Upper lobe of left lung (tissue), 6 donors: ENCODE measurements at regions not wholly inside any gene's neighbourhood (a gene's known extent, or its start where the extent isn't known, plus 50 kb on each side); places are given as distances from the start of the nearest gene placed in this dataset.

Experiments
- ATAC-seq, 2 donors: fragments of 200-7000 bp; cut with Tn5 transposase; one replicate each; pipeline ENCODE4 v1.9.1; 2022; ENCODE audit warnings: mild to moderate bottlenecking in 2 of 2, moderate library complexity in 2 of 2; ENCODE audit not compliant: low FRiP score in 2 of 2
- DNase-seq, 2 donors: peaks; one replicate each; pipeline ENCODE4 v3.0.0-alpha.2; 2019 to 2020
- H3K27ac ChIP-seq, 4 donors: fragments of 200-600 bp; sonication (generic); one replicate each; pipeline ENCODE4 v1.5.1; 2016 to 2019
- H3K27me3 ChIP-seq, 4 donors: fragments of 200-600 bp; sonication (generic); one replicate each; pipeline ENCODE4 v1.5.1; 2017 to 2019
- H3K36me3 ChIP-seq, 4 donors: fragments of 200-600 bp; sonication (generic); one replicate each; pipeline ENCODE4 v1.5.1; 2016 to 2019
- H3K4me1 ChIP-seq, 4 donors: fragments of 200-600 bp; sonication (generic); one replicate each; pipeline ENCODE4 v1.5.1; 2018 to 2019
- H3K4me3 ChIP-seq, 4 donors: fragments of 200-600 bp; sonication (generic); one replicate each; pipeline ENCODE4 v1.5.1; 2017 to 2019; ENCODE audit warnings: mild to moderate bottlenecking in 2 of 4, moderate library complexity in 1 of 4
- H3K9me3 ChIP-seq, 4 donors: fragments of 200-600 bp; sonication (generic); one replicate each; pipeline ENCODE4 v1.5.1; 2018 to 2019
- CTCF ChIP-seq, 6 experiments: fragments of 450-650 bp in 4 of 6; fragments of 200-600 bp in 2 of 6; sonication (generic) in 2 of 6; IDR thresholded peaks; one replicate each; pipeline ENCODE4 v1.5.1; 2016 to 2019; ENCODE audit warnings: antibody characterized with exemption in 6 of 6
- EP300 ChIP-seq, 4 donors: sonication (generic); formaldehyde crosslinking; IDR thresholded peaks; one replicate each; pipeline ENCODE4 v1.5.1; 2017; ENCODE audit warnings: antibody characterized with exemption in 4 of 4, control low read depth in 2 of 4
- POLR2A ChIP-seq, 4 donors: fragments of 450-650 bp; IDR thresholded peaks; one replicate each; pipeline ENCODE4 v1.5.1; 2016 to 2017; ENCODE audit warnings: antibody characterized with exemption in 4 of 4, mild to moderate bottlenecking in 2 of 4
- POLR2AphosphoS5 ChIP-seq, 2 donors: sonication (generic); formaldehyde crosslinking; IDR thresholded peaks; one replicate each; pipeline ENCODE4 v1.5.1; 2017; ENCODE audit warnings: antibody characterized with exemption in 2 of 2
- WGBS, 2 donors: methylation state at CpG; one replicate each; pipeline ENCODE4 v1.1.5; 2017 to 2018; 5-methylcytosine and 5-hydroxymethylcytosine counted together
- donor health status: DM: no; HTN: no; CAD: no; lungs with moderate emphysema.
- donor health status: DM: no; HTN: yes; CAD: no; lungs with severe emphysema.

- no peaks in the 10 kb centered on the region for H3K4me1 ChIP-seq
- no peak for TF ChIP-seq POLR2A (IDR thresholded peaks at IDR 0.05)
- TF ChIP-seq POLR2AphosphoS5 (IDR thresholded peaks at IDR 0.05), result no peak
- TF ChIP-seq EP300 (IDR thresholded peaks at IDR 0.05), result no peak
- TF ChIP-seq CTCF (IDR thresholded peaks at IDR 0.05), result no peak
- DNase-seq, result no peak
- H3K36me3 ChIP-seq, result no peaks in the 10 kb centered on the region
- ATAC-seq, result no peak
- H3K4me3 ChIP-seq, result no peak overlapping the region
- no peaks in the 10 kb centered on the region for H3K9me3 ChIP-seq
- no peak overlapping the region for H3K27ac ChIP-seq
- H3K27me3 ChIP-seq, result no peaks in the 10 kb centered on the region
- 90 to 91% methylated on average over 1 of the region's 1 CpG for WGBS, 2 donors
Observed at GRCh38 chr10:65291286-65291685, 1634.5 kb upstream of the LRRTM3 start.

- no peaks in the 10 kb centered on the region for H3K4me1 ChIP-seq
- TF ChIP-seq POLR2A (IDR thresholded peaks at IDR 0.05) (no peak), CTCF (IDR thresholded peaks at IDR 0.05) (no peak), POLR2AphosphoS5 (IDR thresholded peaks at IDR 0.05) (no peak), EP300 (IDR thresholded peaks at IDR 0.05) (no peak)
- 91 to 95% methylated on average over 3 of the region's 3 CpGs for WGBS, 2 donors
- DNase-seq (no peak), ATAC-seq (no peak)
- H3K36me3 ChIP-seq, result no peaks in the 10 kb centered on the region
- no peak overlapping the region for H3K4me3 ChIP-seq
- H3K27me3 ChIP-seq, result no peaks in the 10 kb centered on the region
- no peaks in the 10 kb centered on the region for H3K9me3 ChIP-seq
- no peak overlapping the region for H3K27ac ChIP-seq
Observed at GRCh38 chr10:65292551-65292950, 1633.3 kb upstream of the LRRTM3 start.

GRCh38 chr10:65294329-65294728 is 1631.5 kb upstream of the LRRTM3 start:
- no peak for ATAC-seq
- DNase-seq, result no peak
- Histone ChIP-seq H3K36me3 (no peaks in the 10 kb centered on the region), H3K27me3 (no peaks in the 10 kb centered on the region), H3K9me3 (no peaks in the 10 kb centered on the region), H3K27ac (no peak overlapping the region), H3K4me3 (no peak overlapping the region), H3K4me1 (no peaks in the 10 kb centered on the region)
- 43 to 50% methylated on average over 1 of the region's 1 CpG for WGBS, 2 donors
- no peak for TF ChIP-seq CTCF (IDR thresholded peaks at IDR 0.05)
- no peak for TF ChIP-seq POLR2AphosphoS5 (IDR thresholded peaks at IDR 0.05)
- TF ChIP-seq EP300 (IDR thresholded peaks at IDR 0.05), result no peak
- TF ChIP-seq POLR2A (IDR thresholded peaks at IDR 0.05), result no peak

- Histone ChIP-seq H3K27me3 (no peaks in the 10 kb centered on the region), H3K4me1 (no peaks in the 10 kb centered on the region), H3K4me3 (no peak overlapping the region), H3K27ac (no peak overlapping the region), H3K9me3 (no peaks in the 10 kb centered on the region), H3K36me3 (no peaks in the 10 kb centered on the region)
- 78 to 83% methylated on average over 3 of the region's 3 CpGs for WGBS, 2 donors
- TF ChIP-seq CTCF (IDR thresholded peaks at IDR 0.05) (no peak), POLR2A (IDR thresholded peaks at IDR 0.05) (no peak), EP300 (IDR thresholded peaks at IDR 0.05) (no peak), POLR2AphosphoS5 (IDR thresholded peaks at IDR 0.05) (no peak)
- no peak for DNase-seq
- no peak for ATAC-seq
Observed at GRCh38 chr10:65301181-65301580, 1624.7 kb upstream of the LRRTM3 start.

- no peaks in the 10 kb centered on the region for H3K4me1 ChIP-seq
- no peak overlapping the region for H3K27ac ChIP-seq
- no peak overlapping the region for H3K4me3 ChIP-seq
- 78 to 79% methylated on average over 2 of the region's 2 CpGs for WGBS, 2 donors
- no peak for ATAC-seq
- H3K27me3 ChIP-seq, result no peaks in the 10 kb centered on the region
- no peaks in the 10 kb centered on the region for H3K36me3 ChIP-seq
- no peak for DNase-seq
- no peaks in the 10 kb centered on the region for H3K9me3 ChIP-seq
- no peak for TF ChIP-seq CTCF (IDR thresholded peaks at IDR 0.05)
- no peak for TF ChIP-seq EP300 (IDR thresholded peaks at IDR 0.05)
- TF ChIP-seq POLR2AphosphoS5 (IDR thresholded peaks at IDR 0.05), result no peak
- no peak for TF ChIP-seq POLR2A (IDR thresholded peaks at IDR 0.05)
Observed at GRCh38 chr10:65306201-65306600, 1619.6 kb upstream of the LRRTM3 start.
